ENCODE measurements at regions not wholly inside any gene's neighbourhood (a gene's known extent, or its start where the extent isn't known, plus 50 kb on each side); places are given as distances from the start of the nearest gene placed in this dataset.

DNA sequence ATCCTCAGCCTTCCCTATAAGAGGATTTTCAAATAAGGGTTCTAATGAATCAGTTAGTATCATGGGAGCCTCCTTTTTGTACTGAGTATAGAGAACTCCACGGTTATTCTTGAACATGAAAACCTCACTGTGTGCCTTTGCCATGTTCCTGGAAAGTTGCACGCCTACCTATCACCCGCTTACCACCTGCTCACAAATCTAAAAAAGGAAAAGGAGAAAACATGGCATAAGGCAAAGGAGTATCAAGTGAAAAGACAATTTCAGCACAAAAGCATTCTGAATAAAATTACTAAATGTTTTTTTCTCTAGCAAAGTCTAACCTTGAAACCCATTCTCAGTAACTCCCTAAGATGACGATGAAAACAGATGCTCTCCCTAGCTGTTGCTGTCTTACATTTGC lies 511.8 kb upstream of the API5 start:
- TF ChIP-seq POLR2A (IDR thresholded peaks at IDR 0.05), result no peak
- Histone ChIP-seq H3K9me3 (no peaks in the 10 kb centered on the region), H3K4me1 (no peaks in the 10 kb centered on the region), H3K27me3 (no peaks in the 10 kb centered on the region), H3K27ac (no peak overlapping the region), H3K36me3 (no peaks in the 10 kb centered on the region), H3K4me3 (no peak overlapping the region)
- ATAC-seq (no peak), DNase-seq (no peak)
- in situ Hi-C loops (cut with MboI; ENCODE audit: low sequenced_read_pairs in 4 of 4), result loop anchor here in 1 of 4 donors (25.0 kb wide), 1 partner anchor 112 kb away; no protein-coding TSS in a partner anchor
- intact Hi-C loops (cut with DNase I; ENCODE audit: low total_unique reads), result no loop called here

GRCh38 chr11:42802201-42802899 lies 509.4 kb upstream of the API5 start:
- H3K27me3 ChIP-seq, result no peaks in the 10 kb centered on the region
- H3K36me3 ChIP-seq, result no peaks in the 10 kb centered on the region
- H3K4me1 ChIP-seq, result no peaks in the 10 kb centered on the region
- H3K4me3 ChIP-seq, result no peak overlapping the region
- DNase-seq (no peak), ATAC-seq (no peak)
- no peak for TF ChIP-seq CTCF (IDR thresholded peaks at IDR 0.05 in 4 of 5, conservative IDR thresholded peaks at IDR 0.05 in 1 of 5)
- TF ChIP-seq POLR2A (IDR thresholded peaks at IDR 0.05), result no peak
- in situ Hi-C loops (cut with MboI; ENCODE audit: low sequenced_read_pairs in 4 of 4), result loop anchor here in 1 of 4 donors (25.0 kb wide), 1 partner anchor 110 kb away; no protein-coding TSS in a partner anchor
- no peak overlapping the region for H3K27ac ChIP-seq
- intact Hi-C loops (cut with DNase I; ENCODE audit: low total_unique reads), result no loop called here
- H3K9me3 ChIP-seq, result no peaks in the 10 kb centered on the region

DNA sequence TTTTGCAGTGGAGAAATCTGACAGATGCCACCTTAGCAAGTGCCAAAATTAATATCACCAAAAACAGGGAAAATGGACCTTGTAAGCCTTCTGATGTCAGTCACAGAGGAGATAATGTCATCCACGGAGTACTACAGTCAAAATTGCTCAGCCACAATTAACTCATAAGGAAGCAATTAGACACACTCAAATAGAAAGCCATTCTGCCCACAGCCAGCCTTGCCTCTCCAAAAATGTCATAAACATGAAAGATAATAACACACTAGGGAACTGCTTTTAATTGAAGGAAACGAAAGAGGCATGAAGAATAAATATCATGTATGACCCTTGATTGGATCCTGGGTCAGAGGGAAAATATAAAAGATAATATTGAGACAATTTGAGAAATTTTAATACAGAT lies 505.6 kb upstream of the API5 start:
- Histone ChIP-seq H3K27ac (no peak overlapping the region), H3K27me3 (no peaks in the 10 kb centered on the region), H3K4me1 (no peaks in the 10 kb centered on the region), H3K9me3 (no peaks in the 10 kb centered on the region), H3K36me3 (no peaks in the 10 kb centered on the region), H3K4me3 (no peak overlapping the region)
- no peak for ATAC-seq
- DNase-seq, result no peak
- TF ChIP-seq CTCF (IDR thresholded peaks at IDR 0.05 in 4 of 5, conservative IDR thresholded peaks at IDR 0.05 in 1 of 5) (no peak), POLR2A (IDR thresholded peaks at IDR 0.05) (no peak)
- in situ Hi-C loops (cut with MboI; ENCODE audit: low sequenced_read_pairs in 4 of 4) (loop anchor here in 1 of 4 donors (25.0 kb wide), 1 partner anchor 106 kb away; no protein-coding TSS in a partner anchor), intact Hi-C loops (cut with DNase I; ENCODE audit: low total_unique reads) (no loop called here)

- Histone ChIP-seq H3K4me3 (no peak overlapping the region), H3K27me3 (no peaks in the 10 kb centered on the region), H3K36me3 (no peaks in the 10 kb centered on the region), H3K9me3 (no peaks in the 10 kb centered on the region), H3K4me1 (no peaks in the 10 kb centered on the region), H3K27ac (no peak overlapping the region)
- ATAC-seq (no peak), DNase-seq (no peak)
- in situ Hi-C loops (cut with MboI; ENCODE audit: low sequenced_read_pairs in 4 of 4) (loop anchor here in 1 of 4 donors (25.0 kb wide), 1 partner anchor 100 kb away; no protein-coding TSS in a partner anchor), intact Hi-C loops (cut with DNase I; ENCODE audit: low total_unique reads) (no loop called here)
- no peak for TF ChIP-seq CTCF (IDR thresholded peaks at IDR 0.05 in 4 of 5, conservative IDR thresholded peaks at IDR 0.05 in 1 of 5)
Observed at GRCh38 chr11:42812361-42812760, 499.4 kb upstream of the API5 start.

DNA sequence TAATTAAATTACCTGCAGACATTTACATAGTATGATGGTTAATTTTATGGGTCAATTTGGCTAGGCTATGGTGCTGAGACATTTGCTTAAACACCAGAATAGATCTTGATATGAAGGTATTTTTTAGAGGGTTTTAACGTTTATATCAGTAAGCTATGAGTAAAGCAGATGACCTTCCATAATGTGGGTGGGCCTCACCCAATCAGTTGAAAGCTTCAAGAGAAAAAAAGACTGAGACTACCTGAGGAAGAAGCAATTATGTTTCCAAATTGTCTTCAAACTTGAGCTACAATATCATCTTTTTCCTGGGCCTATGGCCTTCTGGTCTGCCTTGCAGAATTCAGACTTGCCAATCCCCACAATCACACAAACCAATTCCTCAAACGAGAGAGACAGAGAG lies 498.8 kb upstream of the API5 start:
- Histone ChIP-seq H3K27ac (no peak overlapping the region), H3K4me1 (no peaks in the 10 kb centered on the region), H3K9me3 (no peaks in the 10 kb centered on the region), H3K36me3 (no peaks in the 10 kb centered on the region), H3K4me3 (no peak overlapping the region), H3K27me3 (no peaks in the 10 kb centered on the region)
- in situ Hi-C loops (cut with MboI; ENCODE audit: low sequenced_read_pairs in 4 of 4), result loop anchor here in 1 of 4 donors (25.0 kb wide), 1 partner anchor 99 kb away; no protein-coding TSS in a partner anchor
- TF ChIP-seq CTCF (IDR thresholded peaks at IDR 0.05 in 4 of 5, conservative IDR thresholded peaks at IDR 0.05 in 1 of 5), result no peak
- TF ChIP-seq POLR2A (IDR thresholded peaks at IDR 0.05), result no peak
- ATAC-seq (no peak), DNase-seq (no peak)
- intact Hi-C loops (cut with DNase I; ENCODE audit: low total_unique reads), result no loop called here
